GM21367 (cell line): ENCODE measurements at regions not wholly inside any gene's neighbourhood (a gene's known extent, or its start where the extent isn't known, plus 50 kb on each side); places are given as distances from the start of the nearest gene placed in this dataset.

ENCODE experiments used
- ATAC-seq: cut with Tn5 transposase; IDR thresholded peaks from one replicate; pipeline ENCODE4 v1.9.1; 2021; ENCODE audit not compliant: unreplicated experiment

GRCh38 chr9:11457825-11458790 lies 845.3 kb upstream of the PTPRD start:
- ATAC-seq = no peak

GRCh38 chr9:11469745-11470144 lies 856.9 kb upstream of the PTPRD start:
- no peak for ATAC-seq

GRCh38 chr9:11471321-11471720 lies 858.5 kb upstream of the PTPRD start:
- no peak for ATAC-seq

- ATAC-seq = no peak
These were observed 888.0 kb upstream of the PTPRD start for GRCh38 chr9:11500780-11501179.

GRCh38 chr9:11506980-11507379 lies 894.2 kb upstream of the PTPRD start:
- ATAC-seq = no peak

- ATAC-seq = no peak
These were observed 924.8 kb upstream of the PTPRD start for GRCh38 chr9:11537566-11537965.

GRCh38 chr9:11542781-11543180 lies 930.0 kb upstream of the PTPRD start:
- no peak for ATAC-seq

- no peak for ATAC-seq
These were observed 933.4 kb upstream of the PTPRD start for GRCh38 chr9:11546231-11546630.

GRCh38 chr9:11549311-11549794 lies 936.6 kb upstream of the PTPRD start:
- ATAC-seq = no peak

- no peak for ATAC-seq
These were observed 938.3 kb upstream of the PTPRD start for GRCh38 chr9:11551106-11551505.

- ATAC-seq = no peak
These were observed 945.2 kb upstream of the PTPRD start for GRCh38 chr9:11558043-11558442.

- no peak for ATAC-seq
These were observed 946.4 kb upstream of the PTPRD start for GRCh38 chr9:11559001-11559776.

GRCh38 chr9:11577522-11577921 lies 964.7 kb upstream of the PTPRD start:
- ATAC-seq = no peak

GRCh38 chr9:11595756-11596155 lies 983.0 kb upstream of the PTPRD start:
- no peak for ATAC-seq

GRCh38 chr9:11618241-11618805 lies 1005.5 kb upstream of the PTPRD start:
- no peak for ATAC-seq

GRCh38 chr9:11632691-11633090 lies 1019.9 kb upstream of the PTPRD start:
- no peak for ATAC-seq

- ATAC-seq = no peak
These were observed 1034.0 kb upstream of the PTPRD start for GRCh38 chr9:11646831-11647230.

GRCh38 chr9:11653867-11654266 lies 1039.3 kb upstream of the TYRP1 start:
- ATAC-seq = no peak

GRCh38 chr9:11663913-11664312 lies 1029.3 kb upstream of the TYRP1 start:
- no peak for ATAC-seq

GRCh38 chr9:11676821-11677220 lies 1016.4 kb upstream of the TYRP1 start:
- ATAC-seq = no peak

GRCh38 chr9:11686733-11687132 lies 1006.5 kb upstream of the TYRP1 start:
- ATAC-seq = no peak

GRCh38 chr9:11697126-11697525 lies 996.1 kb upstream of the TYRP1 start:
- ATAC-seq = no peak
